ENCODE measurements at regions not wholly inside any gene's neighbourhood (a gene's known extent, or its start where the extent isn't known, plus 50 kb on each side); places are given as distances from the start of the nearest gene placed in this dataset.
"Not testable (repeated sequence)": the region's sequence is repeated elsewhere in the genome, so short reads cannot be mapped to it uniquely, and the experiment has no call there.

DNA sequence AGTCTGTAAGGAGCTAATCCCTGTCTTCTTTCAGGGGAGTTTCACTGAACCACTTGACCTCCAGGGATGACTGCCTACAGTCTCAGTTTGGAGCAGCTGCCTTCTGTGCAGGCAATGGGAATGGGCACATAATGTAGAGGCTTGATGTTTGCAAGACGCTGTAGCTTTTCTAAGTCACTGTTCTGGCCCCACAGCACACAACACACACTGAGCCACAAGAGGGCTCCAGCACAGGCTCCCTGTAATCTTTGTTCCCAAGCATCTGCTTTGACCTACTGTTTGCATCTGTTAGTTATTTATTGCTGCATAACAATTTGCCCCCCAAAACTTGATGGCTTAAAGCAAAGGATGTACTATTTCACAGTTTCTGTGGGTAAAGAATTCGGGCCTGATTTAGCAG, 419.0 kb upstream of the ASIC2 start:
- DNase-seq, result no peak

DNA sequence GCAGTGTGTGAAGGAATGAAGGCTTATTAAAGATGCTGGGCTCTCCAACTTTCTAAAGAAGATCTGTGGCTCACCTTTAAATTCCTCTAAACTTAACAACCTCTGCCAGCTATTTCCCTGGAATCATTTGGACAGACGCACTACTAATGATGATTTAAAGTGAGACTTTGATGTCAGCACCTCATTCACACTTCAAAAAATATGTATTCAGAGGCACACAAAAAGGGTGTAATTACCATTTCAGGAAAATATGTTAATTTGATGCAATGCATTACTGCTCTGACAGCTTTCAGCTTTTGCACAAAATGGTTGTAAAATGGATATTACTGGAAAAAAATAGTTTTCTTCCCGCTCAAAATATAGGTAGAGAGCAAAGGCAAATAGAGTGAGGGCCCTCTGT, 423.9 kb upstream of the ASIC2 start:
- no peak for DNase-seq

DNA sequence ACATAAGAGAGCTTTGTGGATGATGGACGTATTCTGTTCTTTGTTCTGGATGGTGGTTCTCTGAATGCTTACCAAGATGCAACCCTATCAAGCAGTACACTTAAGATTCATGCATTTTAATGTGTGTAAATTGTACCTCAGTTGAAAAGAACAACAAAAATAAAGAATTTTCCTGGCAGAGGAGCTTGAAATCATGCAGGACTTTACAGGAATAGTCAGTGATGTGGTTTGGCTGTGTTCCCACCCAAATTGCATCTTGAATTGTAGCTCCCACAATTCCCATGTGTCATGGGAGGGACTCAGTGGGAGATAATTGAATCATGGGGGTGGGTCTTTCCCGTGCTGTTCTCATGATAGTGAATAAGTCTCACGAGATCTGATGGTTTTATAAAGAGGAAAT, 430.6 kb upstream of the ASIC2 start:
- not testable (repeated sequence) for DNase-seq

DNA sequence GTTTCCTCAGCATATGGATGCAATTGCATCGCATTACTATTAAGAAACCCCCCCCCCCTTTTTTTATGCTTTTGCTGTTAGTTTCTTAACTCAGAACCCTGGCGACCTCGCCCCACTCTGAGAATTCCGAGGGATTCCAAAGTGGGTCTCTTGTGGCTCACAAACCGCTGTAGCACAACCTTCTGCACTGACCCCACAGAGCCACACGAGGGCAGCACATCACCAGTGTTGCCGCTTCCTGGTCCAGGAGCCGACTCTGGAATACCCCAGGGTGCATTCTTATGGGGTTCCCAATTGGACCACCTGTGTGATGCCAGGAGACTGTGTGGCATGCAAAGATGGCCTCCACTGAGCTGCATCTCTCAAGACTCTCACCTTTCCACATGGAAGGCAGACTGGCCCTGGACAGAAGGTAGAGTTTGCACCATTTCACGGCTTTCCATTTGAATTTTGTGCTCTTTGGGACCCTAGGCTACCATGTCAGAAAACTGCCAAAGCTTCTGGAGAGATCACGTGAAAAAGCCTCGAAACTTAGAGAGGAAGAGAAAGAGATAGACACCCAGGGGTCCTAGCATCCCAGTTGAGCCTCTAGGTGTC, 432.7 kb upstream of the ASIC2 start:
- DNase-seq, result peak; percentile 34

DNA sequence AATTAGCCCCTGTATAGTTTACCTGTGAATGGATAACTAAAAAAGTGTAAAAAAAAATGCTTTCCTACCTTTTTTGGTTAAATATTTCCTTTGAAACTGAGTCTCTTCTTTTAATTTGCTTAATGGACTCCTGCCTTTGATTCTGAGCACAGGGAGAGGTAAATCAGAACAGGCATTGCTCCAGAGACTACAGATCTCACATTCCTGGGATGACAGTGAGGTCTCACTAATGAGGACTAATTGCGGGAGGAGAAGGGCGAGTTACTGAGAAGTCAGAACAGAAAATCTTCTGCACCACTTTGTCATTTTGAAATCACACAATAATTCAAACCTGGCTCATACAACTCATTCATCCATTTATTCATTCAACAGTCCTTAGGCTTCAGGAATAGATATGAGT, 437.0 kb upstream of the ASIC2 start:
- no peak for DNase-seq

DNA sequence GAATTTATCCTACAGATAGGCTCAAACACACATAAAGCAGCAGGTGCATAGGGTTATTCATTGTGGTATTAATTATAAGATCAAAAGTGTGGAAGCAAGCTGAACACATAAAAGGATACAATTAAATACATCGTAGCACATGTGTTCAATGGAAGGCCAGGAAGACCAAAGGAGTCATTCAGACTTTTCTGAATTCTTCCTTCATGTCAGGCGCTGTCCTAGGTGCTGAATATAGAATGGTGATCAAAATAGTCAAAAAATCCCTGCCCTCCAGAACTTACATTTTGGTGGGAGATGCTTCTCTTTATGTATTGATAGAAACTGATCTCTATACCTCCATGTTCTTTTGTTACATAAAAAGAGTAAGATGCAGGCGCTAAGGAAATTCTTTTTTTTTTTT, 439.0 kb upstream of the ASIC2 start:
- no peak for DNase-seq

DNA sequence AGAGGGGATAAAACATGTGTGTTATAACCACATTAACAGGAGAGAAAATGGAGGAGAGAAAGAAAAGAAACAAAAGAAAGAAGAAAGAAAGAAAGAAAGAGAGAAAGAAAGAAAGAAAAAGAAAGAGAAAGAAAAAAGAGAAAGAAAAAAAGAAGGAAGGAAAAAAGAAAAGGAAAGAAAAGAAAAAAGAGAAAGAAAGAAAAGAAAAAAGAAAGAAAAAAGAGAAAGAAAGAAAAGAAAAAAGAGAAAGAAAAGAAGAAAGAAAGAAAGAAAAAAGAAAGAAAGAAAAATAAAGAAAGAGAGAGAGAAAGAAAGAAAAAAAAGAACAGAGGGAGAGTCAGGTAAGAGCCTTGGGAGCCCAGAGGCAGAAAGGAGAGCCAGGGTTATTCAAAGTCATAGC, 446.6 kb upstream of the ASIC2 start:
- no peak for DNase-seq

DNA sequence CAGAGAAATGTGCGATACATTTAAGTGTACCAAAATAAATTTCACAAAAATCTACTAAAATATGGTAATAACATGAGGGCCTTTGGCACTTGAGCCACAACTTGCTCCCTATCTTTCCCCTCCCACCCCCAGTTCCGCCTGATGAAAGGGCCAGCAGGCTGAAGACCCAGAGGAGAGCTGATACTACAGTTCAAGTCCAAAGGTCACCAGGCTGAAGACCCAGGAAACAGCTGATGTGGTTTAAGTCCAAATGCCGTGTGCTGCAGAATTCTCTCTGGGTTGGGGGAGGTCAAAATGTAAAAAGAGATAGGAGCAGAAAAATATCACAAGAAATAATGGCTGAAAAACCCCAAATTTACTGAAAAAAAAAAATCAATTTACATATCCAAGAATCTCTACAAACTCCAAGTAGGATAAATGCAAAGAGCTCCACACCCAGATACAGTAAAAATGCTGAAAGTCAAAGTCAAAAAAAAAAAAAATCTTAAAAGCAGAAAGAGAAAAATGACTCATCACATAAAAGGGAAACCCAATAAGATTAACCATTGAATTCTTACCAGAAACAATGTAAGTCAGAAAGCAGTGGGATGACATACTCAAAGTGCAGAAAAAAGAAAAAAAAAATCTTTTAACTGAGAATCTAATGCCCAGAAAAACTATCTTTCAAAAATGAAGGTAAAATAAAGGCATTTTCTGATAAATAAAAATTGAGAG, 452.1 kb upstream of the ASIC2 start:
- no peak for DNase-seq

DNA sequence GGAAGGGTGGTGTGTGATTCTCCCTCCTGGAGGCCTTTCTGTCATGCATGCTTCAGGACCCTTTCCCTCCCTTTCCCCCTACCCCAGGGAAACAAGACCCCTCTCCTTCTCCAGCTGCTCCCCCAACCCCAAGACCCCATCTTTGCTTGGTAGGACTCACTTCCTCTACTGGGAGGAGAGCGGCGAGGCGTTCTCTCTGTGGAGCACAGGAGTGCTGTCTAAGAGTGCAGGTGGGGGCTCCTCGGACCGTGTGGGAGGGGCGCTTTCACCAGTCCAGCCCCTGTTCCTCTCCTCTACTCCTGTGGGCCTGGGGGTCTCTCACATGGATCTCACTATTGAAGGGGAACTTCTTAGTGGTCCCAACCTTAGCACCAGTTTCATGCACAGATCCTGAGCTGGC, 456.1 kb upstream of the ASIC2 start:
- no peak for DNase-seq

DNA sequence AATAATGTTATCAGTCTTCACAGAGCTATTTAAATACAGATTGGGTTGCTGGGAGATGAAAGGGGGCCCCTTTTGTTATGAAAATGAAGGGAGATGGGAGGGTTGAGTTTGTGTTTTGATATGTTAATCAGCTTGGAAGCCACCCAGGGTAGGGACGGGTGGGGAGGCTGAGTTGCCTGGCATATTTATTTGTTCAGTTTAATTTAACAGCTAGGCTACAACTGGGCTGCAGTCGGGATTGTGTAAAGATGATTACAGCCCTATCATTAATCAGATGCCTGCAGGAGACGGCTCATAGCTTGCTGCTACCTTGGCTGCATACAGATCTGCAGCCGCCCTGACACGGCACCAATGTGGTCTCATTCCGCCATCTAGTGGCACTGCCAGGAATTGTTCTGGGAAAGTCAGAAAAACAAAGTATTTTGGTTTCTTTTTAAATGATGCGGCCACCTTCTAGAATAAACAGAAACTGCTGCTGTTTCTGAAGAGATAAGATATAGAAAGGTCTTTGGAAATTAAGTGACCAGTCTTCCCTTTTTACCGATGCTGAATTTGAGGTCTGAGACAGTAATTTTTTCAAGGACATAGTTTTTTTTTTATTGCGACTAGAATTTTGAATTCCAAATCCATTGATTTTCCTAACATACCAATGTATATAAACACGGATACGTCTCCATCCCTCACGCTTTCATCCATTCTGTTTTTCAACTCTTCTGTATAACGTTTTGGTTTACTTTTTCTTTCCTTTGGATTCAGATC, 458.0 kb upstream of the ASIC2 start:
- DNase-seq, result peak; percentile 76

DNA sequence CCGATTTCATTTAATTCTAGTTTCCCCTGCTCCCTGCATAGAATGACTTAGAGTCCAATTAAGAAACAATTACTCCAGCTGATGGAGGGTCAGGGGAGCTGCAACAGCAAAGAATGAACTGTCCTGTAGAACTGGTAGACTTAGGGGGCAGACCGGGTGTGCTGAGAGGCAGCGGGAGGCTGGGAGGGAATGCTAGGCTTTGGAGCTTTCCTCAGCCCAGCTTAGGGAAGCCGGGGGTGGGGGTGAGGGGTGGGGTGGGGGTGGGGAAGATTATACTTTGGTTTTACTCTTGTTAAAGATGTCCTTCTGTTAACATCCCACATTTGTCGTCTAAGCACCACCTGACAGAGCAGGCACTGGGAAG, 458.6 kb upstream of the ASIC2 start:
- no peak for DNase-seq

DNA sequence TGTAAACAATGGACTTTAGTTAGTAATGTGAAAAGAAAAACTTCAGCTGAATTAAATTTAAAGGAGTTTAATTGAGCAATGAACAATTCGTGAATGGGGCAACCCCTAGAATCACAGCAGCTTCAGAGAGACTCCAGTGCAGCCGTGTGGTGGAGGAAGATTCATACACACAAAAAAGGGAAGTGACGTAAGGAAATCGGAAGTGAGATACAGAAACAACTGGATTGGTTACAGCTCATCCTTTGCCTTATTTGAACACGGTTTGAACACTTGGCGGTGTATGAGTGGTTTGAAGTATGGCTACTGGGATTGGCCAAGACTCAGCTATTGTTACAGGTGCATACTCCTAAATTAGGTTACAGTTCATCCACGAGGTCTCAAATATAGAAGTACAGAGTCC, 460.4 kb upstream of the ASIC2 start:
- no peak for DNase-seq

DNA sequence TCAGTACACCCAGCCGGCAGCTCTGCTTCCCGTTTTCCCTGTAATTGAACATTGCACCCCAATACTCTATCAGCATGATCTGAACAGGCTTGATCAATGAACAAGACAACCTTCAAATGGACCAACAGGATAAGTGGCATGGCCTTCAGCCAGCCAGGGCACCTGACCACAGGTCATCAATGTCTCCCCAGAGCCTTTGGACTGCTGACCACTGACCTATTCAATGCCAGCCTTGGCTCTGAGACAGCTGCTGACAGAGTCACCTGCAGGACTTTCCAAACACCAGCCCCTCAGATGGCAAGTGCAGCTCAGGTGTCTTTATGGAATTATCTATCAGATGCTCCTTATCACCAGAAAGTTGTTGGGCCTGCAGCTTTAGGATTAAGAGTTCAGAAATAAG, 462.9 kb upstream of the ASIC2 start:
- no peak for DNase-seq

DNA sequence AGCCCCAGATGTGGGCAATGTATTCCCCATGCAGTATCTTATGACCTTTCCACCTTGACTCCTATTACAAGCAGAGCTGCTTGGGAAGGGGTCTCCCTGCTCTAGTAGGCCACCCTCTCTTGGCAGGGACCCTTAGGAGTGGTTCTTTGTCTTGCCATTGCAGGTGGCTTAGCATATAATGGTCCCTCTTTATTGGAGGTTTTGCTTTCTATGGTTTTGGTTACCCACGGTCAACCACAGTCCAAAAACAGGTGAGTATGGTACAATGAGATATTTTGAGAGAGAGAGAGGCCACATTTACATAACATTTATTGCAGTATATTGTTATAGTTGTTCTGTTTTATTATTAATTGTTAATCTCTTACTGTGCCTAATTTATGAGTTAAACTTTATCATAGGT, 472.8 kb upstream of the ASIC2 start:
- no peak for DNase-seq

DNA sequence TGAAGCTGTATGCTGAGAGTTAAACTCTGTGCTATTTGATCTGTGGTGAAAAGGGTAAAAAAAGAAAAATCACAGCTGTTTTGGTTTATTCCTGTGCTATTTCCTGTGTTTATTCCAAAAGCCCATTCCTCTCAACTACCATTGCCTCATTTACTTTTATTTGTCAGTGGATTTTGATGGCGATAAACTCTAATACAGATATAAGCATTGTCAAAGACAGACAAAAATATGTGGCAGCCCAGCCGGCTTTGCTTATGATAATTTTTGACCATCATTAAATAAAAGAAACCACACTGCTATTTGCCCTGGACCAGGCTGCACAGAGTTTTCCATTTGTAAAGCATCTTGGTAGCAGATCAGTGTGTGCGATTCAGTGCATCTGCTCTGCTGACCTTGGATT, 473.6 kb upstream of the ASIC2 start:
- no peak for DNase-seq

DNA sequence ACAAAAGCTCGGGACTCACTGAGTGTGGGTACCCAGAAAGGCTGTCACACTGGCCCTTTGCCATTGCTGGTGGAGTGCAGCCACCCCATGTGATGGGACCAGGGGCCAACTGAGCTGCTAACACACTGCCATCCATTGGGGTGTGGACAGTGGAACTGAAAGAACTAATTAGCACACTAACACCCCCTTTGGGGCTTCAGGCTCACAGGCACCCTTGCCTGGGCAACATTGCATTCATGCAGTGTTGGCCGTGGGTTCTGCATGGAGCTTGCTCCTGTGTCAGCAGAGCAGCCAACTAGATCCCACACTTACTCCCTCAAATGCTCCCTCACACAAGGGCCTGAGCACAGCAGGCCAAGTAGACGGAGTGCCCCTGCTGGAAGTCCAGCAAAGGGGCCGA, 476.0 kb upstream of the ASIC2 start:
- DNase-seq, result no peak

DNA sequence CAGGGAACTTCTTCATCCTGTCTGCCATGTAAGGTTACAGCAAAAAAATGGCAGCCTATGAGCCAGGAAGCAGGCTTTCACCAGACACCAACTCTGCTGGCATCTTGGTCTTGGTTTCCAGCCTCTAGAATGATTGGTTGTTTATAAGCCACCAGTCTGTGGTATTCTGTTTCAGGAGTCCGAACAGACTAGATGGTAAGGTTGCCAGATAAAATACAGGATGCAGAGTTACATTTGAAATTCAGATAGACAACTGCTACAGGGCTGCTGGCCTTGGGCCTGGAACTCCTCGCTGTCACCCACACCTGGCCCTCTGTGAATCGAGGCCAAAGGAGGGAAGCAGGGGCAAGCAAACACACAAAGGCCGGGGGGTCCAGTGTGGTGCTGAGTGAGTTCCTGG, 478.8 kb upstream of the CCL2 start:
- no peak for DNase-seq

DNA sequence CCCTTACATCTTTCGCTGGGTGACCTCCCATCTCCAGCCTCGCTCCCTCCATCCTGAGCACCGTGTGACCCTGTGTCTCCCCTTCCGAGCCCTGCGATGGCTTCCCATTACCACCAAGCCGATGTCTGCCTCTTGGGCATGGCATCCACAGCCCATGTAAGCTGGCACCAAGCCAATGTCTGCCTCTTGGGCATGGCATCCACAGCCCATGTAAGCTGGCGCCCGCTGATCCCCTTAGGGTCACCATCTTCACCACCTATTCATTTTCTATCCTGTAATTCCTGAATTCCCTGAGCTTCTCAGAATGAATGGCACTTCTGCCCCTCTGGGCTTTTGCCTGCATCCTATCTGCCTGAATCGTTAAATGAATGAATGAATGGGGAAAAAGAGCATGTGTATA, 478.2 kb upstream of the CCL2 start:
- no peak for DNase-seq

DNA sequence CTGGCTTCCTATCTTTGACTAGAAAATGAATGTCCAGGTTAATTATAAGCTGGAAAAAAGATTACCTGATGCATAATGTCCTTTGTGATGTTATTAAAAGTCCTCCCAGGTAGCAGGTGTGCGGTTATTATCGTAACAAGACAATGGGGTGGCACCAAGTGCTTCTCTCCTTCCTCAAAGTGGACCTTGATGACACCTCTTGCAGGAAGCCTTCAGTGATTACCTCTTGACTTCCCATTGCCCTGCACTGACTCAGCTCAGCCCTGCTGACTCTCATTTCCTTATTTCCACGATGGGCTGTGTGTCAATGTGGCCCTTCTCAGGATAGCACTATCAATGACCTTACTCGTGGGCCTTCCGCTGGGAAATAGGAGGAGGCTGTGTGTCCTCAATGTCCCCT, 477.4 kb upstream of the CCL2 start:
- no peak for DNase-seq

DNA sequence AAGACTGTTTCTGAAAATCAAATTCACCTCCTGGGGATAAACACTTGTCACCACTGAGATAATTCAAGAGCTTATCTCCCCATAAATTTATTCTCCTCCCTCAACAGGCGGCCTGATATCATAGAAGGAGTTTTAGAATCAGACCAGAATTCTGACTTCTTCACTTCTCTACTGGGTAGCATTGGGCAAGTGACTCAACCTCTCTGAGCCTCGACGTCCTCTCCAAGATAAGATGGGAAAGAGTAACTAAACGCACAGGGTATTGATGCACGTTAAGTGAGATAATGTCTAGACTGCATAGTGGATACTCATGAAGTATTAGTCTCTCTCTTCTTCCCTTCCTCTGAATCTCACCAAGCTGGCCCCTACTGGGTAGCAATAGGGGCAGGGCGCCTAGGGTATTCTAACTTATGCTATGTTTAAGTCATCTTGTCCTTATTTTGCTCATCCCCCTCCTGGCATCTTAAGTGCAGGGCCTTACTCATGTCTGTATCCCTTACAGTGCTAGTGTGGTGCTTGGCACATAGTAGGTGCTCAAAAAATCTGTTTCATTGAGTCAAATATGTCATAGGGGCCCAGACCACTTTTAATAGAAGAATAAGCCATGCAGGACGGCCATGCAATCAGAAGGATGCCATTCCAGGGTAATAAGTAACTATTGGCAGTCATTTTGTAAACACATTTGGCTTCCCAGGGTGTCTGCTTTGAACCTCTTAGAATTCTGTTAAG, 476.4 kb upstream of the CCL2 start:
- no peak for DNase-seq

DNA sequence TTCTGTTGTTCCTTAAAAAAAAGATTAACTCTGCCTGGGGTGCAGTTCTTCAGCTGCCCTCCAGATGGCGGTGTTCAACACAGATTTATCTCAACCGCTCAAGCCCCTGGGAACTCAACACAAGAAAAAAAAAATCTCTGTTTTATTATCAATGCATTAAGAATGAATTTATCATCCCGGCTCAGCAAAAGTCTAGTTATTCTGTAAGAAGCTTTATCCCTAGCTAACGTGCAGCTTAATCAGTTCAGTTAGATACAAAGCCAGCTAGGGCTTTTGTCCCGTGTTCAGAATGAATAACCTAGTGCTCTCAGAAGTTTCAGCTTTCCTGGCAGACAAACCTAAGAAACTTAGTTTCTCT, 475.9 kb upstream of the CCL2 start:
- peak; percentile 44 for DNase-seq

DNA sequence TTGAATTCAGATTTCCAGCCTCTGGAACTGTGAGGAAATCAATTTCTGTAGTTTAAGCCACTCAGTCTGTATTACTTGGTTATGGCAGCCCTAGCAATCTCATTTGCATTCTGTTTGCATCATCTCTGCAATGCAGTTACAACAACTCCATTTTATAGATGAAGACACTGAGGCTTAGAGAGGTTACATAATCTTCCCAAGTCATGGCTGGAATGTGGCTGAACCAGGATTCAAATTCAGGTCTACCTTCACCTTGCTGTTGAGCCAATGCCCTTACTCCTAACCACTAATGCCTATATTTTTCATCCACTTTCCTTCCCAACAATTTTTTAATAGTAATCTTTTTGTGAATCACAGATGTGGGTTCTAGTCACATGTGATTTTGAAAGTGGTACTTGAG, 469.8 kb upstream of the CCL2 start:
- no peak for DNase-seq

DNA sequence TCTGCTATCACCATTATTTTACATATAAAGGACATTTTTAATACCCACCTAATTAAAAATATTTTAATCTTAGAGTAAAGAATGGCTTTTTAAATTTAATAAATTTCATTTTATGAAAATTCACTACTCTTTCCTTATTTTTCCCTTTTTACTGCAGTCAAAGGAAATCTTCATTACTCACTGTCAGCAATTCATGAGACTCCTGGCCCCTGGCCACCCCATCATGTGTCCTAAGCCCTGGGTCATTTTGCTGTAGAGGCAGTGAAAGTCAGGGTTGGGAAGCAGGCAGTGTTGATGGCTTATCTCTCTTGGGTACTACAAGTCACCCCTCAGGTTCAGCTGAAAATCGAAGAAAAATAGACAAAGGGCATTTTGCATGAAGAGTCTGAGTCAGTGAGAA, 468.6 kb upstream of the CCL2 start:
- no peak for DNase-seq

DNA sequence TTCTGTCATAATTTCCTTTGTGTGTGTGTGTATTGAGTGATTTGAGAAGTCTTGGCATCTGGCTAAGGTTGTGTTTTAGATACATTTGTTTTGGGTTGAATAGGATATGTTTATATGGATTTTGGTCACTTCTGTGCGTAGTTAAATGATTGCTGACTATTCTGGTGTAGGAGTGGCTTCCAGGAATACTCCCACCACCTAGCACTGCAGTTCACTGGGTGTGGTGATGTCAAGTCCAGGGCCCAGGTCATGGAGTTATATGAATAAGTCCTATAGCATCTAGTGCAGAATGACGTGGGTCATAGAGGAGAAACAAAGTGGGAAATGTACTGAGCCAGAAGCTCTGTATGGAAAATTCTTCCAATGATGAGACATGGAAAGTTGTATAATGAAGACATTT, 465.4 kb upstream of the CCL2 start:
- no peak for DNase-seq
